Activated T-helper 2 cell treated with anti-CD3 and anti-CD28 coated beads, Interferon-gamma antibody, Interleukin-2, Interleukin-4, amounts not matched to agents 10 μg/mL and 5 μg/mL and 100 μg/mL, durations not matched to agents 14 hours and 24 hours and 36 hours (primary cell): ENCODE measurements at regions not wholly inside any gene's neighbourhood (a gene's known extent, or its start where the extent isn't known, plus 50 kb on each side); places are given as distances from the start of the nearest gene placed in this dataset.

Experiments
- DNase-seq: peaks from one replicate; pipeline ENCODE4 v3.0.0; 2021; ENCODE audit warnings: low spot score
- H3K27ac Mint-ChIP-seq: one replicate; pipeline ENCODE4 v1.8.0; 2021; ENCODE audit warnings: mixed read lengths
- H3K27me3 Mint-ChIP-seq: one replicate; pipeline ENCODE4 v1.8.0; 2021; ENCODE audit warnings: low read depth, mixed read lengths
- H3K36me3 Mint-ChIP-seq: one replicate; pipeline ENCODE4 v1.8.0; 2021; ENCODE audit warnings: low read depth, mixed read lengths
- H3K4me1 Mint-ChIP-seq: one replicate; pipeline ENCODE4 v1.8.0; 2021; ENCODE audit warnings: low read depth, mixed read lengths
- H3K4me3 Mint-ChIP-seq: one replicate; pipeline ENCODE4 v1.8.0; 2021; ENCODE audit warnings: low read depth, mild to moderate bottlenecking, moderate library complexity, mixed read lengths
- H3K9me3 Mint-ChIP-seq: one replicate; pipeline ENCODE4 v1.8.0; 2021; ENCODE audit warnings: mixed read lengths
- intact Hi-C: fragments of 100-400 bp; cut with micrococcal nuclease; formaldehyde crosslinking; loops from one replicate; pipeline ENCODE4 v1.15.1; 2023

DNA sequence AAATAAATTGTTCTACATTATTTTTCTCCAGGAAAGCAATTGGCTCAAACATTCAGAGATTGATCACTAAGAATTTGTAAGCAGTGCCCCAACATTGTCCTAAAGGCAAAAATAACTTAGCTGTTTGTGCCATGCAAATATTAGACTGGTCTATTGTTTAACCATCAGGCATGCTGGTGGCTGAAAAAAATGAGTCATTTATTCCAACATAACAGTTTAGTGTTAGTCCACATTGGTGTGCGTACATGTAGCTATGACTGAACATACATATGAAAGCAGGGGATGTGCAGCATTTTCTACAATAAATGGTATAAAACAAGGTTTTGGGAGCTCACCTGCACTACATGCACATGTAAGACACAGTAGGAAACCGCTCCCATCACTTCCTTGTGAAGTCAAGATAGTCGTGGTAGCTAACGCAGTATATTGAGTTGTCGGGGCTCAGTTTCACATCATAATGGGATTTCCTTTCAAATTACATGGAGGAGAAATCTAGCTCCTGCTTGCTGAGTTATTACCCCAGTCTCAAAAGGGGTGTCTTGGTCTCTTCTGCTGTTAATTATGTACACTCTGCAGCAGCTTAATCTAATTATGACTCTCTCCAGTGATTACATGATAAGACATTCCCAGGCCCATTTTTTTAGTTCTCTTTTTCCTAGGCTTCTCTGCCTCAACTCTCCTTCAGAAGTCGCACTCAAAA, 199.4 kb downstream of the LYPLAL1 start:
- no peak for DNase-seq
- H3K36me3 Mint-ChIP-seq = no peaks in the 10 kb centered on the region
- H3K27me3 Mint-ChIP-seq = peaks cover 5% of the 10 kb centered on the region
- H3K4me3 Mint-ChIP-seq = no peak overlapping the region
- intact Hi-C loops = no loop called here
- H3K9me3 Mint-ChIP-seq = no peaks in the 10 kb centered on the region
- no peak overlapping the region for H3K27ac Mint-ChIP-seq
- H3K4me1 Mint-ChIP-seq = no peaks in the 10 kb centered on the region

DNA sequence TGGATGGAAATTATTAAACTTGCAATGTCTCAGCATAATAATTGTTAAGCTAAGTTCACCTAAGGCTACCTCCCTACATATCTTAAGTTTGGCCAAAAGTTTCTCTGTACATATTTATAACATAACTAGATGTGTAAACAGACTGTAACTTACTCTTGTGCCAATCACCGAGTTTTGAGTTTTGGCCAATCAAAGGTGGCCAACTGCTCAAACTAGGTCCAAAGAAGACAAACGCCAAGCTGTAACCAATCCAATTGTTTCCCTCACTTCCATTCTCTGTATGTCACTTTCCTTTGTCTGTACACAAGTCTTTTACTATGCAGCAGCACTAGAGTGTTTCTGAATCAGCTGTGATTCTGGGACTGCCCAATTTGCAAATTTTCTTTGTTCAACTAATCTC, 197.8 kb downstream of the LYPLAL1 start:
- H3K4me1 Mint-ChIP-seq = no peaks in the 10 kb centered on the region
- no peaks in the 10 kb centered on the region for H3K36me3 Mint-ChIP-seq
- H3K9me3 Mint-ChIP-seq = no peaks in the 10 kb centered on the region
- no peak overlapping the region for H3K4me3 Mint-ChIP-seq
- no peak overlapping the region for H3K27ac Mint-ChIP-seq
- H3K27me3 Mint-ChIP-seq = peaks cover 3% of the 10 kb centered on the region
- intact Hi-C loops = no loop called here
- no peak for DNase-seq

DNA sequence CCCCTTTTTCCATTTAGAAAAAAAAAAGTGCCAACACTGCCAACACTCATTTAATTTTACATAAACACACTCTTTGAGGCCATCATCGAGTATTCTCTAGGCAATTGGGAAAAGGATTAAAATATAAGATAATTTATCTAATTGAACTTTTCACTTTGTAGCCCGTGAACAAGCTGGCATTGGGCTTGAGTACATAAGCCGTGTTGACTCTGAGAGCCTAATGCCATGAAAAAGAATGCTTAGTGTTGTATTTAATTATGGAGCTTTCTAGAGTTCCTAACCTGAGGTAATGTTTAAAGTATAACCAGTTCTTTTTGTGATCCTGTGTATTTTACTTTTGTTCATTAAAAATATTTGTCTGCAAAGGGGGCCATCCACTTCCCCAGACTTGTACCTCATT, 193.8 kb downstream of the LYPLAL1 start:
- intact Hi-C loops = no loop called here
- H3K36me3 Mint-ChIP-seq = no peaks in the 10 kb centered on the region
- peaks cover 3% of the 10 kb centered on the region for H3K27me3 Mint-ChIP-seq
- no peaks in the 10 kb centered on the region for H3K4me1 Mint-ChIP-seq
- DNase-seq = no peak
- H3K27ac Mint-ChIP-seq = no peak overlapping the region
- H3K4me3 Mint-ChIP-seq = no peak overlapping the region
- H3K9me3 Mint-ChIP-seq = no peaks in the 10 kb centered on the region

DNA sequence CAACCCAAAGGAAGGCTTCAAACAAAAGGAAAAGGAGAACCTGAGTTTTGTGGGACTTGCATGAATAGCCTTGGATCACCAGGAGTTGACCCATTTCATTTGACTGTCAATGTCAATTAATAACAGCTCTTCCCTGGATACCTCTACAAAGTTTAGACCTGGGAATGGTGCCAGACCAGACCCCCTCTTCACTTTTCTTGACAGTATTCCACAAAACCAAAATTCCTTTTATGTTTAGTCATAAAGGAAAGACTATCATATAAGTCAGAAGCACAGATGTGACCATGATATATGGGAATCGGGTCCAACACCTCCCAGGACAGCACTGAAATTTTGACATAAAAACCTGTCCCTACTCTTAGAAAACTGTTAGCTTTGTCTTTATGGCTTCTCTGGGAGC, 191.8 kb downstream of the LYPLAL1 start:
- H3K27me3 Mint-ChIP-seq = peaks cover 3% of the 10 kb centered on the region
- DNase-seq = no peak
- H3K4me1 Mint-ChIP-seq = no peaks in the 10 kb centered on the region
- H3K36me3 Mint-ChIP-seq = no peaks in the 10 kb centered on the region
- no peaks in the 10 kb centered on the region for H3K9me3 Mint-ChIP-seq
- no peak overlapping the region for H3K27ac Mint-ChIP-seq
- intact Hi-C loops = no loop called here
- H3K4me3 Mint-ChIP-seq = no peak overlapping the region

DNA sequence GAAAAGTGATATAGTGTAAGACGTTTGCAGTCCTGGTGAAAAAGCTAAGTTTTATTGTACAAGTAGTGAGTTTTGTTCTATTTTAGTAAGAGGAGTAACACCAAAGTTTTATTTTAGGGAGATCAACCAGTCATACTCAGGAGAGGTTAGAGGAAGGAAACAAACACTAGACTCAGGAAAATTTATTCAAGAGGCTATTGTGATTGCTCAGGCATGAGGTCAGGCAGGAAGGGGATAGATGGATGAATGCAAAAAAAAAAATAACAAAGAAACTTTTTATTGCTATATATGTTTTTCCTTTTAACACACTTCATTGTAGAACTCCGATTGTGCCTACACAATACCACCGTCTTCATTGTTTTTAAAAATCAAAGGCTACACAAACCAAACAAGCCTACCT, 189.0 kb downstream of the LYPLAL1 start:
- no peaks in the 10 kb centered on the region for H3K36me3 Mint-ChIP-seq
- no peaks in the 10 kb centered on the region for H3K9me3 Mint-ChIP-seq
- H3K27me3 Mint-ChIP-seq = no peaks in the 10 kb centered on the region
- no peak overlapping the region for H3K27ac Mint-ChIP-seq
- intact Hi-C loops = no loop called here
- H3K4me1 Mint-ChIP-seq = no peaks in the 10 kb centered on the region
- DNase-seq = no peak
- no peak overlapping the region for H3K4me3 Mint-ChIP-seq

DNA sequence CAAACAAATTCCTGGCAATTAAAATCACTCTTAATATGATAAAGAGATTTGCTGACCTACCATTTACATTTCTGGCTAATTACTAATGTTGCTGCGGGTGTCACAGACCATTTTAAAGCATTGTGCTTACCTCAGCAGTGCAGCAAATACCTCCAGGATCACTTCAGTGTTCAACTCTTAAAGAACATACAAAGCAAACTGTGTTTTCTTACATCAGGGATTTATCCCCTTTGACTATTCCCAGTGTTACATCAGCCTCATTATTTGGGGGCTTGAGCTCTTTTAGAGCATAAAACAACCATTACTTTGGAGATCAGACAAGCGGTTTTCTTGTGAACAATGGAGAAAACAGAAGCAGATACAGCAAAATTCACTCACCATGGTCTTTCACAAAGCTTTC, 185.4 kb downstream of the LYPLAL1 start:
- intact Hi-C loops = no loop called here
- H3K9me3 Mint-ChIP-seq = no peaks in the 10 kb centered on the region
- H3K4me3 Mint-ChIP-seq = no peak overlapping the region
- H3K4me1 Mint-ChIP-seq = no peaks in the 10 kb centered on the region
- H3K27me3 Mint-ChIP-seq = no peaks in the 10 kb centered on the region
- no peak overlapping the region for H3K27ac Mint-ChIP-seq
- H3K36me3 Mint-ChIP-seq = no peaks in the 10 kb centered on the region
- no peak for DNase-seq

DNA sequence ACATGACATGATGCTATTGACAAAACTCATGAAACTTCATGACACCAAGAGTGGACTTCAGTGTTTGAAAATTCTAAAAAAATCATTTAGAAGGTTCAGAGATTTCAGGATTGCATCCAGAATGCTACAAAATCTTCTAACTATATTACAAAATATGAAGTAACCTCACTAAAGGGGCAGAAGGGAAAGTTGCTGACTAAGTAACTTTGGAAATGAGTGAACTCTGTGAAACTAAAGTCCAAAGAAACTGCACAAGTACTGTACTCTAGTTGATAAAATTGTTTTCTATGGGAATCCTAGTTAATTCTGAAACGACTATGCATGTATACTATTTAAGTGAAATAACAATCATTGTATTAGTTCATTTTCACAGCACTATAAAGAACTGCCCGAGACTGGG, 184.4 kb downstream of the LYPLAL1 start:
- H3K4me3 Mint-ChIP-seq = no peak overlapping the region
- no peaks in the 10 kb centered on the region for H3K4me1 Mint-ChIP-seq
- H3K27me3 Mint-ChIP-seq = no peaks in the 10 kb centered on the region
- intact Hi-C loops = no loop called here
- DNase-seq = no peak
- no peaks in the 10 kb centered on the region for H3K9me3 Mint-ChIP-seq
- H3K27ac Mint-ChIP-seq = no peak overlapping the region
- no peaks in the 10 kb centered on the region for H3K36me3 Mint-ChIP-seq

DNA sequence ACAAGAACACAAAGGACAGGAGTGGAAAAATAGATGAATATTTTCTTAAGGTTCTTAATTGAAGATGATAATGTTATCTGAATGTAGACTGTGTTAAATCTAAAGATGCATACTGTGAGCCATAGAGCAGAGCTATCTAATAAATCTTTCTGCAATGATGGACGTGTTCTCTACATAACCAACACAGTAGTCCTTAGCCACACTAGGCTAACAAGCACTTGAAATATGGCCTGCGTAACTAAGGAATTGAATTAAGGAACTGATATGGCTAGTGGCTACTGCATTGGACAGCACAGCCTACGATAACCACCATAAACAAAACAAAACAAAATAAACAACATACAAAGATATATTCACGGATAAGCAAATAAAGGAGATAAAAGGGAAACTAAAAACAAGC, 181.3 kb downstream of the LYPLAL1 start:
- Mint-ChIP-seq H3K36me3 (no peaks in the 10 kb centered on the region), H3K27ac (no peak overlapping the region), H3K4me3 (no peak overlapping the region), H3K4me1 (no peaks in the 10 kb centered on the region), H3K27me3 (no peaks in the 10 kb centered on the region), H3K9me3 (no peaks in the 10 kb centered on the region)
- intact Hi-C loops = no loop called here
- DNase-seq = no peak

DNA sequence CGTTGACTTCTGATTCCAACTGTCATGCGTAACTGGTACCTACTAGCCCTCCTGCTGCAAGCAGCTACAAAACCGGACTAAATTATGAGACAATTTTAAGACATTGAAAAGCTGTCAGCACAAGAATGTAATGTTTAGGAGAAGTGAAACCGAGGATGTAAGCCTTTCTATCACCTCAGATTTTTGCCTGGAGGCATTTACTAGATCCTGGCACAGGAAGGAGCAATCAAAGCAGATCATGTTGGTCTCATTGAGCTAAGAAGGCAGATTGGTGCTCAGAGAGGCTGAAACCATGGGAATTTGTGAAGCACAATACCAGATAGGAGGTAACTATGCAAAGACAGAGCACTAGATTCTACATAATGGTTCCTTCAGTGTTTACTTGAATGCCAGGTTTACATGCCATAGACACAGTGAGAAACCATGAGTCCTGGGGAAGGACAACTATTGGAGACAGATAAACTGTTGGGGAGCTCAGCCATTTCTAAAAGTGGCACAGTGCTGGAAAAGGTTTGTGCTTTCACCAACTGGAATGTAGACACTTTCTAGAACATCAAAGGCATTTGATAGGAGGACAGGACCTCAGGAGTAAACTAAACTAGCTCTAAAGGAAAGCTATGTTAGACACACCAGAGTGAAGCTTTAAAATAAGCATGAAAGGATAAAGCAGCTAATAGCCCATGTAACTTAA, 179.4 kb downstream of the LYPLAL1 start:
- Mint-ChIP-seq H3K4me3 (no peak overlapping the region), H3K4me1 (no peaks in the 10 kb centered on the region), H3K27ac (no peak overlapping the region), H3K9me3 (no peaks in the 10 kb centered on the region), H3K27me3 (no peaks in the 10 kb centered on the region), H3K36me3 (no peaks in the 10 kb centered on the region)
- intact Hi-C loops = no loop called here
- no peak for DNase-seq

DNA sequence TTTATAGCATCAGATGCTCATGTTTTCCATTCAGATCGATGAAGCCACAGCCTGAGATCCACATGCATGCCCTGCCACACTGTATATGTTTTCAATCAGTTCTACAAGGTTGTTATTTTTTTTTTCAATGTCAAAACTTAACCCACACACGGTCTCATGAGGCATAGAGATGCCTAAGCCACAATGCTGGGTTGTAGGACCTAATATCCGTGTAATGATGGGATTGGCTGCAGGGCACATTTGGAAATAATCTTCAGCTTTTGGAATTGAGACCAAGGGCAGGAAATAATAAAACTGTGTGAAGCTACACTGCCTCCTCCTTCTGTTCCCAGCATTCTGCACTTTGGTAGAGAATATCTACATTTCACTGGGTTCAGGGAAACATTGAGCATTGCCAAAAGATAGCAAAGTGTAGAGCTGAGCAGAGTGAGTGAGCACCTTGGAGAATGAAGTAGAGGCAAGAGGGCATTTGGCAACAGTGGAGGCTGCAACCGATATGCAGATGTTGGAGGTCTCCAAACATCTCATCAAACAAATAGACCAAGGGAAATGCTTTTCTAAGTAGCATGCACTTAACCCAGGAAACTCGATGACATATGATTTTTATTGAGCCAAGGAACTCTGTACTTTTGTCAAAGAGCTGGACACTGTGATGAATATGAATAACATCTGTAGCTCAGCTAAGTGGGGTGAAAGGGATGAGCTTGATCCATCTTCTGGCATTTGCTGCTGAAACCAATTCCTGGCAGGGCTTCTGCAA, 176.7 kb downstream of the LYPLAL1 start:
- intact Hi-C loops = no loop called here
- no peak for DNase-seq
- Mint-ChIP-seq H3K4me1 (no peaks in the 10 kb centered on the region), H3K9me3 (peaks cover 15% of the 10 kb centered on the region), H3K27ac (no peak overlapping the region), H3K4me3 (no peak overlapping the region), H3K27me3 (no peaks in the 10 kb centered on the region), H3K36me3 (no peaks in the 10 kb centered on the region)

DNA sequence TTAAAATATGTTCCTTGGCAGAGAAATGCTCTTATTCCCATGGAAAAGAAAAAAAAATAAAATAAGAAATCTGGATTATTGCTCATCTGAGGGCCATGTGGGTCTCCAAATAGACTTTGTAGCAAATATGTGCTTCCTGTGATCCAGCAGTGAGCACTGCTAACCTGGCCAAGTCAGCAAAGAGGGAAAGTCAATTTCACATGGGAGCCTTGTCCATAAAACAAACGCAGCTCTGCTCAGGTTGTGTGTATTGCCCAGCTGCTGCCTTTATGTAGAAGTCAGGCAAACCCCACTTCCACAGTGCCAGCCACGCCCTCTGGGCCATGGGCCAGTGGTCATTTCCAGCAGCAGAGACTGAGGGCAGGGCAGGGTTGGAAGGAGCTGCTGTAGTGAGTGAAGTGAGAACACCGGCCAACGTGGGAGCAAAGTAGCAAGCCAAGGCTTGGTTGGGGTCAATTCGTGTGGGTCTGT, 174.3 kb downstream of the LYPLAL1 start:
- Mint-ChIP-seq H3K4me3 (no peak overlapping the region), H3K27me3 (no peaks in the 10 kb centered on the region), H3K27ac (no peak overlapping the region), H3K4me1 (no peaks in the 10 kb centered on the region), H3K36me3 (no peaks in the 10 kb centered on the region), H3K9me3 (peaks cover 20% of the 10 kb centered on the region)
- DNase-seq = no peak
- intact Hi-C loops = no loop called here

DNA sequence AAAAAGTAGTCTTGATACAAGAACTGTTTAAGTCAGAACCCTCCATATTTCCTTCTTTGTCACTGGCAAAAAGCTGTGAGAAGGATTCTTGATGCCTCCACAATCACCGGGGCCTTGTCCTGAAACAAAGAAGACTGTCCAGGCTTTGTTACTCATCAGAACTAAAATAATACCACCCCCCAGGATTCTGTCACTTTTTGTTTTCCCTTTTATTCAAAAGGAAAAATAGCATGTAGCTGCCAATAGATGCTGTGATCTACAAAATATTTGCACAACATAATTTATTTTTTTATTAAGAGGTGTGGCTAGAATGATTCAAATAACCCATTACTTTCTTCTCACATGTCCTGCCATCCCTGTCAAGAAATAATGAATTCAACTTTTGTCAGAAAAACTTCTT, 173.7 kb downstream of the LYPLAL1 start:
- Mint-ChIP-seq H3K4me1 (no peaks in the 10 kb centered on the region), H3K36me3 (no peaks in the 10 kb centered on the region), H3K4me3 (no peak overlapping the region), H3K9me3 (peaks cover 20% of the 10 kb centered on the region), H3K27ac (no peak overlapping the region), H3K27me3 (no peaks in the 10 kb centered on the region)
- intact Hi-C loops = no loop called here
- DNase-seq = no peak

DNA sequence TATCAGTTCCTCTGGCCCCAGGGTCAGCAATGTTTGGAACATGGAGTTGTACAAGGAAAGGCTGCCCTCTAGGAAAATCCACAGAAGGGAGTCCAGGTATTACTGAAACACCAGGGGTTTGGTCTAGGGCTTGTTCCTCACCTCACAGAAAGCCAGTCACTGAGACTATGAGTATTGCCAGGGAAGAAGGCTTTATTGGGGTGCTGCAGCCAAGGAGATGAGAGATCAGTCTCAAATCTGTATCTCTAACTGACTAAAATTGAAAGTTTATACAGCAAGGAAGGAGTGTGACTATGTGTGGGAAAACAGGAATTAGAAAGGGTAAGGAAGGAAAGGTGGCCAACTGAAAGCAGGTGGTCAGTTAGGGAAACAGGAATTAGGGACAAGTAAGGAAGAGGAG, 172.3 kb downstream of the LYPLAL1 start:
- no peak overlapping the region for H3K4me3 Mint-ChIP-seq

More for the DNA sequence above, 172.3 kb downstream of the LYPLAL1 start:
- no peaks in the 10 kb centered on the region for H3K27me3 Mint-ChIP-seq
- intact Hi-C loops = no loop called here
- no peaks in the 10 kb centered on the region for H3K4me1 Mint-ChIP-seq
- DNase-seq = no peak
- no peak overlapping the region for H3K27ac Mint-ChIP-seq
- peaks cover 20% of the 10 kb centered on the region for H3K9me3 Mint-ChIP-seq
- no peaks in the 10 kb centered on the region for H3K36me3 Mint-ChIP-seq
